AG09319 (cell line): ENCODE measurements at regions not wholly inside any gene's neighbourhood (a gene's known extent, or its start where the extent isn't known, plus 50 kb on each side); places are given as distances from the start of the nearest gene placed in this dataset.

Source experiments
- DNase-seq: peaks from one replicate; pipeline ENCODE4 v3.0.0-alpha.2; 2010; ENCODE audit warnings: low read depth; ENCODE audit errors: extremely low read depth
- CTCF ChIP-seq: IDR thresholded peaks from 2 replicates; pipeline ENCODE4 v1.5.1; 2011; ENCODE audit warnings: low read depth, mild to moderate bottlenecking, inconsistent platforms, low read length, moderate library complexity

- DNase-seq, result no peak
- no peak for TF ChIP-seq CTCF
Observed at GRCh38 chr7:115693779-115694178, 336.8 kb downstream of the TFEC start.

GRCh38 chr7:115689941-115690340, 340.6 kb downstream of the TFEC start:
- peak; percentile 41 for DNase-seq
- no peak for TF ChIP-seq CTCF

DNA sequence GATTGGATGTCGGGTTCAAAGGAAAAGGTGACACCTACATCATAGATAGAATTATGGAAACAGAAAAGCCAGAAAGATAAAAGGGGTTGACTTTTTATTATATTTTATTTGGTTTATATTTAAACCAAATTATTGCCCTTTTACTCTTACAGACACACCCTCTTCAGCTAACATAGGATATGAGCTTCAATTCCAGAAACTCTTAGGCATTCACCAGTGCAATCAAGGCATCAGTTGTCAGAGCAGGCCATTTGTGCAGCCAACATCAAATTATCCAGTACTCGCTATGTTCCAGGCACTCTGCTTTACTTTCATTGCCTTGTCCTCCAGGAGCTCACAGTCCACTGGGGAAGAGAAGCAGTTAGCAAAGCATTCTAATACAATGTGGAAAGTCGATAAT, 347.5 kb downstream of the TFEC start:
- TF ChIP-seq CTCF, result no peak
- DNase-seq, result no peak

DNA sequence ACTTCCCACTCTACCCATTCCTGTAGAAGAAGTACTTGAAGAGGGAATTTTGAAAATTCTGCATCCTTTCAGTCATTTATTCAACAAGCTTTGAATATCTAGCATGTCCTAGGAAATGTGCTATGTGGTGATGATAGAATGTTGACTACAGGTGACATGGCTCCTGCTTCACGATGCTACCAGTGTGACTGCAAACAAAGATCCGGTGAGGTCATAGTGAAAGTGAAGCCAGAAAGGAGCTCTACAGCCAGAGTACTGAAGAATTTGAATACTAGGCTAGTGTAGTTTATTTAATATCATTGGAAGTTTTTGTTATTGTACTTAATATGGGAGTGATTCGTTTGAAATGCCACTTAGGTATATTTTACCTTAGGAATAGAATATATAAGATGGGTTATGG, 348.1 kb downstream of the TFEC start:
- no peak for TF ChIP-seq CTCF
- DNase-seq, result no peak

DNA sequence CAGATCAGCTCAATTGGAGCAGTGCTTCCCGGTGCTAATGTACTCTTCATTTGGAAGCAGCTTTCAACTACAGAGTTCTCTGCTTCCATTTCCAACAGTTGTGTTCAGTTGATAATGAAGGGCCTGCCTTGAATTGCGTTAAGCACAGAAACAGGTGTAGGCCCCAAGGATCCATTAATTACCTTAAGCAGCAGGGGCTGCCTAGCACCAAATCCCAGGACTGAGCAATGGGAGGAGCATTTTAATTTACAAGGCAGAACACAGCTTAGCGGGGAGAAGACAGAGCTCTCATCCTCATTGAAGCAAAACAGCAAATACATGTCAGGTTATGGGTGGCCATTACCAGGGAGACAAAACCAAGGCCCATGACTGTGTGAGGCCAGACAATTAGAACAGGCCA, 349.6 kb downstream of the TFEC start:
- no peak for DNase-seq
- no peak for TF ChIP-seq CTCF

GRCh38 chr7:115679976-115680375, 350.6 kb downstream of the TFEC start:
- no peak for DNase-seq
- peak; percentile 24 for TF ChIP-seq CTCF

GRCh38 chr7:115679423-115679822, 351.1 kb downstream of the TFEC start:
- no peak for DNase-seq
- TF ChIP-seq CTCF, result no peak
